ENCODE measurements at regions not wholly inside any gene's neighbourhood (a gene's known extent, or its start where the extent isn't known, plus 50 kb on each side); places are given as distances from the start of the nearest gene placed in this dataset.
"Not testable (repeated sequence)": the region's sequence is repeated elsewhere in the genome, so short reads cannot be mapped to it uniquely, and the experiment has no call there.

DNA sequence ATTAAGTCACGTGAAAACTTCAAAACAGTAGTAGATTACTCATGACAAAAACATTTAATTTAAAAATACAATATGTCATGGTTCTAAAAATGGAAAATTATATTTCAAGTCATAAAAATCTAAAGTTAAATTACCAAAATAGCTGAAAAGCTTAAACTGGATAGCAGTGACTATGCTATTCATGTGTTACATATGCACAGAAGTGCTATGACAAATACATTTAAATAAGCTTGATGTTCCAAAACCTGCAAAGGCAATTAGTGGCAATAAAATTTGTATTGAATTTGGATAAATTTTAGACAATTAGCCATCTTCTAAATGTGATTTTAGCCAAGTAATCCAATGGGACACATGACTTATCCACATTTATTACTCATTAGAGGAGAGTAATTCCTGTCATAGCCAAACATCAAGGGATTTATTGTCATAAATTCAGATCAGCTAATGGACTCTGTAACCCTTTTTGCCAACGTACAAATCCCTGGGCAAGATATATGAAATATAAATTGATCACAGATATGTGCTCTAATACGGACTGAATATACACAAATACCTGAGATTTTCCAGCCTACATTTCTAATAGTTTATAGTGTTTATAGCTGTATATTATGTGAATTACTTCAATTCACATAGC lies 419.4 kb downstream of the ISL1 start:
- no peak for ATAC-seq
- intact Hi-C loops (cut with DNase I): no loop called here
- no peak for DNase-seq (ENCODE audit: missing footprints)

DNA sequence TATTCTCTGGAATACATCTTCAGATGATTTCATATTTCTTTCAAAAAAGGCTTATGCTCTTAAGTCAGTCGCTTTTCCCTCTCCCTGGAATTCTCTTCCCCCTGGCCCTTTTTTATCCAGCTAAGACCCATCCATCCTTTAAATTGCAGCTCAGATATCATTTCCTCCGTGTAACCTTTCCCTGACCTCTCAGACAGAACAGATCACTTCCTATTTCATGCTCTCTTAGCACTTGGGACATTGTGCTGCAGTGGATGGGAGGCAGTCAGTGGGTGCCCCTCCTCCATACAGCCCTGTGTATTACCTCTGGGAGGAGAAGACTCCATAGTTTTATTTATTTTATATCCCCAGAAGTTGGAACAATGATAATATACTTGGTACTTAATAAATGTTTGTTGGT lies 423.4 kb downstream of the ISL1 start:
- ATAC-seq (no peak), DNase-seq (ENCODE audit: missing footprints) (no peak)
- intact Hi-C loops (cut with DNase I): no loop called here

- no peak for ATAC-seq
- no peak for DNase-seq (ENCODE audit: missing footprints)
- intact Hi-C loops (cut with DNase I): no loop called here
These were observed 427.3 kb downstream of the ISL1 start for GRCh38 chr5:51810592-51810991.

DNA sequence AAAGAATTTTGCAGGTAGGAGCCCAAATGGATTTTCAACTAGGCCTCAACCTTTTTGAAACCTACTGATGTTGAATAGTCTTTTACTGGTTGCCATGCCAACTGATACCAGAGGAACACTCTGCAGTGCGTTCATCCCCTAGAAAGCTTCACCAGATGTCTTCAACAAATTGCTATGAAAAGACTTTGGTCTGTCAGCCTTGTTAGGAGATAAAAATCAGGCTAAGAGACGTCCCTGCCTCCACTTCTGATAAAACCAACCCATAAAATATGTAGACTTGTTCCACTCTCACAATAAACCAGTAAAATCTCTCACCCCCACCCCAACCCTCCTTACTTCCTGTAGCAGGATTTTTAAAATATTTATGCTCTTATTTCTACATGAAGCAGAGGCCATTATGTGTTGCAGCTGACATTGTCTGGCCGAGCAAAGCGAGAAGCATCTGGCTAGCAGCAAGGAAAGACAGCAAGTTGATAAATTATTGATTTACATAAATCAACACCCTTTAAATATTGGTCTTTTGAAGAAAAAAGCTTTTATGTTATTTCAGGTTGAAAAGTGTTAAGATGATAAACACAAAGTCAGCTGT lies 428.7 kb downstream of the ISL1 start:
- ATAC-seq: no peak
- no peak for DNase-seq (ENCODE audit: missing footprints)
- intact Hi-C loops (cut with DNase I): no loop called here

GRCh38 chr5:51814817-51815216 lies 431.6 kb downstream of the ISL1 start:
- DNase-seq (ENCODE audit: missing footprints); ATAC-seq; intact Hi-C loops (cut with DNase I): not testable (repeated sequence)

- no peak for DNase-seq (ENCODE audit: missing footprints)
- ATAC-seq: no peak
- intact Hi-C loops (cut with DNase I): no loop called here
These were observed 433.2 kb downstream of the ISL1 start for GRCh38 chr5:51816427-51816826.

- no peak for ATAC-seq
- intact Hi-C loops (cut with DNase I): no loop called here
- DNase-seq (ENCODE audit: missing footprints): no peak
These were observed 438.4 kb downstream of the ISL1 start for GRCh38 chr5:51821697-51822096.

GRCh38 chr5:51829230-51829629 lies 446.0 kb downstream of the ISL1 start:
- ATAC-seq: no peak
- no peak for DNase-seq (ENCODE audit: missing footprints)
- intact Hi-C loops (cut with DNase I): no loop called here

DNA sequence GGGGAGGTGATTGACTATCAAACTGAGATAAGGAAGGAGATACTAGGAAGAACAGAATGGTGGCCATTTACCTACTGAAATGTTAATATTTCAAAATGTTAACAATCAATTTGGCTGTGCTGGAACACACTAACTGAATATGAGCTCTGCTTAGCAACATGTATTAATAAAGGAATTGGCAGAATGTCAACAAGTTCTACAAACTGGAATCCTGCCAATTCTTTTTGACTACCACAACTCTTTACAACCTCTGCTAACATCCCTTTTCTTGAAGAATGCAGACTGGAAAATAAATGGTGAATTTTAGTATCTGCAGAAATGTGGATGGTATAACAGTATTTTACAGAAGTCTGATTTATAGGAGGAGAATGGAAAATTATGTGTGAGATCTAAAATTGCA lies 446.4 kb downstream of the ISL1 start:
- ATAC-seq (no peak), DNase-seq (ENCODE audit: missing footprints) (no peak)
- intact Hi-C loops (cut with DNase I): no loop called here

DNA sequence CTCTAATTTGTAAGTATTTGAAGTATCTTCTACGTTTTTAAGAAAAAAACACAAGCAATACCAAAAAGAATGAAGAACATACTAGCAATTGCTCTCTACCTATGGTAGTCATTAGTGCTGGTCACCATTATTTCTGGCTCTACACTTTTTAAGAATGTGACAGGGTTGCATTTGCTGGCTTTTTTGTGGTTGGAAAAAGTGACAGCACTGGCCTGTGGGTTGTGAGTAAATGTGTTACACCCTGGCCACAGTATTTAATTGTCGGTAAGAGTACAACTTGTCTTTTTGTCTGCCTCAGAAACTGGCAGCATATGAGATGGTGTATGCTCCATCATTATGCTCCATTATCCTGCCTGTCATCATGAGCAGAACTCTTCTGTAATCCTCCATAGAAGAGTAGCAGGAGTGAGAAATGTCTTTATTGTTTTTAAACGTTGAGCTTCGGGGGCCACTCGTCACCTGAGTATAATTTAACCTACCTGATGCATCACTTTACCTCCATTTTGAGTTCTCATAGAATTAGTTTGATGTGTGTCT lies 449.8 kb downstream of the ISL1 start:
- no peak for DNase-seq (ENCODE audit: missing footprints)
- no peak for ATAC-seq
- intact Hi-C loops (cut with DNase I): no loop called here

GRCh38 chr5:51838459-51838858 lies 455.2 kb downstream of the ISL1 start:
- intact Hi-C loops (cut with DNase I): no loop called here
- no peak for ATAC-seq
- no peak for DNase-seq (ENCODE audit: missing footprints)

DNA sequence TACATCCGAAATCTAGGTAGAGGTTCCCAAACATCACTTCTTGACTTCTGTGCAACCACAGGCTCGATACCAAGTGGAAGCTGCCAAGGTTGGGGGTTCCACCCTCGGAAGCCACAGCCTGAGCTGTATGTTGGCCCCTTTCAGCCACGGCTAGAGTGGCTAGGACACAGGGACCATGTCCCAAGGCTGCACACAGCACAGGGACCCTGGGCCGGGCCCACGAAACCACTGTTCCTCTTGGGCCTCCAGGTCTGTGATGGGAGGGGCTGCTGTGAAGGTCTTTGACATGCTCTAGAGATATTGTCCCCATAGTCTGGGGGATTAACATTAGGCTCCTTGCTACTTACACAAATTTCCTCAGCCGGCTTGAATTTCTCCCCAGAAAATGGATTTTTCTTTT lies 460.6 kb downstream of the ISL1 start:
- intact Hi-C loops (cut with DNase I): no loop called here
- DNase-seq (ENCODE audit: missing footprints) (peak; percentile 65), ATAC-seq (no peak)

- DNase-seq (ENCODE audit: missing footprints) (no peak), ATAC-seq (no peak)
- intact Hi-C loops (cut with DNase I): no loop called here
These were observed 462.8 kb downstream of the ISL1 start for GRCh38 chr5:51846015-51846414.

DNA sequence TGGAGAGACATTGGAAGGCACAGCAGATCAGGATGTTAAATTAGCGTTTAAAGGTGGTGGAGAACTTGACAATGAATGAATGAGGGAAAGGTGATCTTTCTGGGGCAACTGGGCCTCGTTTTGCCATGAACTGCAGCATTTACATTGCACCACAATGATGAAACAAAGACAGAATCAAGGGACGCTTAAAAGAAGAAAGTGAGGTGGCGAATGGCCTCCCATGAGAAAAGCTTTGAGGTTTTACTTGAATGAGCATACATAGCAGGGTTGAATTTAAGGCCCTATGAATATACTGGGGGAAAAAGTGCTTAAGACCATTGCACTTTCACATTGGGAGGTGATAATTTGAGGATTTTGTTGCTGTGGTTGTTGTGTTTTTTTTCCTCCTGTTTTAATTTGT lies 476.4 kb downstream of the ISL1 start:
- ATAC-seq (no peak), DNase-seq (ENCODE audit: missing footprints) (no peak)
- intact Hi-C loops (cut with DNase I): no loop called here

- intact Hi-C loops (cut with DNase I): no loop called here
- ATAC-seq (no peak), DNase-seq (ENCODE audit: missing footprints) (no peak)
These were observed 477.3 kb downstream of the ISL1 start for GRCh38 chr5:51860532-51861018.

DNA sequence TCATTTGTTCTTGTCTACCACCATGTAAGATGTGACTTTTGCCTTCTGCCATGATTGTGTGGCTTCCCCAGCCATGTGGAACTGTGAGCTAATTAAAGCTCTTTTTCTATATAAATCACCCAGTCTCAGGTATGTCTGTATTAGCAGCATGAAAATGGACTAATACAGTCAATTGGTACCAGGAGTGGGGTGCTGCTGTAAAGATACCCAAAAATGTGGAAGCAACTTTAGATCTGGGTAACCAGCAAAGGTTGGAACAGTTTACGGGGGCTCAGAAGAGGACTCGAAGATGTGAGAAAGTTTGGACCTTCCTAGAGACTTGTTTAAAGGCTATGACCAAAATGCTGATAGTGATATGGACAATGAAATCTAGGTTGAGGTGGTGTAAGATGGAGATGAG lies 488.9 kb downstream of the ISL1 start:
- ATAC-seq (no peak), DNase-seq (ENCODE audit: missing footprints) (no peak)
- intact Hi-C loops (cut with DNase I): no loop called here

DNA sequence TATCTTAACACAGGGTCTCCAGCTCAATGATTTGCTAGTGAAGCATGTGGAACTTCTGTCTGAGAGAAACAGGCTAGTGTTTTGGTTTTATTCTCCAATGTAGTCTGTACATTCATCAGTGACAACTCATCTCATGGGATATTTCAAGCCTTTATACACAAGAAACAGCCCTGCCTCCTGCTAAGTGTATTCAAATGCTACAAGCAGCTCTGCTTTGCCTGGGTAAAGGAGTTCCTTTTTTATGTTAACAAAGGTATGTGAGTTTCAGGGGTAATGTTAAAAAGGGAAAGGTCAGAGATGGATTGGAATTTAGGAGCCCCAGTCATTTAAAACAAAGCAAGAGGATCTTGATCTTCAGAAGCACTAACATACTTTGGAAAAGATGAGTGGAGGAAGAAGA lies 498.7 kb downstream of the ISL1 start:
- intact Hi-C loops (cut with DNase I): no loop called here
- no peak for ATAC-seq
- no peak for DNase-seq (ENCODE audit: missing footprints)

GRCh38 chr5:51882647-51883046 lies 499.4 kb downstream of the ISL1 start:
- no peak for ATAC-seq
- DNase-seq (ENCODE audit: missing footprints): no peak
- intact Hi-C loops (cut with DNase I): no loop called here

DNA sequence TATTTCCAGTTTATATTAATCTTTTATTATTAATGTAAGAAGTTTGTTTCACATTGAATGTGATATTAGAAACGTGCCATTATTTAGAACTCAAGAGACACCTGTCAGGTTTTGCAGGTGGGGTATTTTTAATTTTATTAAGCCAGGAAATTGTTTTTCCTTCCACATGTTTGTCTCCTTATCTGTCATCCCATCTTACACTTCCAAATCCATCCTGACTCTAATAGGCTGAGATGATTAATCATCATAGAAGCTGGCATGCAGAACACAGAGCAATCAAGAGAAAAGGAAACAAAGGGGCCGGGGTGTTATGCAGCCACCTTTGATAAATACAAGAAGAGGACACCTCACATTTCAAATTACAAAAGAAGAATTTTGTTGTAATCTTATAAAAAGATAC lies 506.5 kb downstream of the ISL1 start:
- DNase-seq (ENCODE audit: missing footprints): no peak
- intact Hi-C loops (cut with DNase I): no loop called here
- no peak for ATAC-seq

GRCh38 chr5:51890435-51891116 lies 507.3 kb downstream of the ISL1 start:
- no peak for DNase-seq (ENCODE audit: missing footprints)
- intact Hi-C loops (cut with DNase I): no loop called here
- no peak for ATAC-seq

All from Right ventricle myocardium inferior (tissue), 1 donor.